Naive thymus-derived CD8-positive, alpha-beta T cell (primary cell): ENCODE measurements at regions not wholly inside any gene's neighbourhood (a gene's known extent, or its start where the extent isn't known, plus 50 kb on each side); places are given as distances from the start of the nearest gene placed in this dataset.

Experiments
- ATAC-seq, 2 donors: fragments of 150-1000 bp; cut with Tn5 transposase in 1 of 2; sonication (Bioruptor Pico), chemical (Tn5 transposase) in 1 of 2; 1 replicate in 1 of 2; 2 replicates in 1 of 2; pipeline ENCODE4 v1.10.0; 2021; ENCODE audit warnings: mild to moderate bottlenecking in 2 of 2, moderate library complexity in 2 of 2
- POLR2A ChIA-PET: fragments of 350-600 bp; sonication (Branson Sonifier 250); formaldehyde crosslinking; loops from one replicate; lab custom pipeline; 2021; ENCODE audit warnings: antibody characterized with exemption; lab: Charles Lee
- DNase-seq, 10 donors: peaks; one replicate each; pipeline versions ENCODE4 v3.0.0 to v3.0.0-alpha.2; 2020 to 2022
- H3K27ac Mint-ChIP-seq, 10 donors: one replicate each; pipeline ENCODE4 v1.8.0; 2020 to 2022; ENCODE audit warnings: mild to moderate bottlenecking in 10 of 10, mixed read lengths in 10 of 10, moderate library complexity in 4 of 10, inconsistent platforms in 1 of 10
- H3K27me3 Mint-ChIP-seq, 5 donors: one replicate each; pipeline ENCODE4 v1.8.0; 2021 to 2022; ENCODE audit warnings: mixed read lengths in 5 of 5
- H3K36me3 Mint-ChIP-seq, 3 donors: one replicate each; pipeline ENCODE4 v1.8.0; 2020 to 2022; ENCODE audit warnings: mixed read lengths in 3 of 3, mild to moderate bottlenecking in 2 of 3, inconsistent platforms in 1 of 3
- H3K4me1 Mint-ChIP-seq, 4 donors: one replicate each; pipeline ENCODE4 v1.8.0; 2021 to 2022; ENCODE audit warnings: mixed read lengths in 4 of 4
- H3K4me3 Mint-ChIP-seq, 10 donors: one replicate each; pipeline ENCODE4 v1.8.0; 2020 to 2022; ENCODE audit warnings: mild to moderate bottlenecking in 10 of 10, mixed read lengths in 10 of 10, moderate library complexity in 6 of 10, inconsistent platforms in 1 of 10
- H3K9me3 Mint-ChIP-seq, 9 donors: one replicate each; pipeline ENCODE4 v1.8.0; 2020 to 2022; ENCODE audit warnings: mixed read lengths in 9 of 9, mild to moderate bottlenecking in 3 of 9, inconsistent platforms in 1 of 9, moderate library complexity in 1 of 9

- ATAC-seq (no peak), DNase-seq (no peak)
- Mint-ChIP-seq H3K27ac (no peak overlapping the region), H3K9me3 (peaks cover 0 to 3% (median 0%) of the 10 kb centered on the region in 9 donors), H3K36me3 (no peaks in the 10 kb centered on the region), H3K4me1 (no peaks in the 10 kb centered on the region), H3K4me3 (no peak overlapping the region), H3K27me3 (peaks cover 2 to 40% (median 13%) of the 10 kb centered on the region in 5 donors)
- POLR2A ChIA-PET: no interaction called here
Measured at GRCh38 chr14:53896726-53897125, 59.9 kb downstream of the BMP4 start.

- Mint-ChIP-seq H3K36me3 (no peaks in the 10 kb centered on the region), H3K27me3 (peaks cover 2 to 37% (median 14%) of the 10 kb centered on the region in 5 donors), H3K4me1 (no peaks in the 10 kb centered on the region), H3K4me3 (no peak overlapping the region), H3K9me3 (peaks cover 0 to 2% (median 0%) of the 10 kb centered on the region in 9 donors), H3K27ac (no peak overlapping the region)
- POLR2A ChIA-PET: interaction anchor here (0.6 kb wide), 1 partner anchor 502 kb away, joined by 4 read pairs; the partner anchor contains the start of gene CDKN3
- DNase-seq (no peak), ATAC-seq (no peak)
Measured at GRCh38 chr14:53894456-53894855, 62.2 kb downstream of the BMP4 start.

- no peaks in the 10 kb centered on the region for H3K4me1 Mint-ChIP-seq
- H3K36me3 Mint-ChIP-seq: no peaks in the 10 kb centered on the region
- ATAC-seq (no peak), DNase-seq (no peak)
- no peak overlapping the region for H3K4me3 Mint-ChIP-seq
- peaks cover 0 to 4% (median 0%) of the 10 kb centered on the region in 9 donors for H3K9me3 Mint-ChIP-seq
- H3K27me3 Mint-ChIP-seq: peaks cover 2 to 38% (median 12%) of the 10 kb centered on the region in 5 donors
- POLR2A ChIA-PET: no interaction called here
- H3K27ac Mint-ChIP-seq: no peak overlapping the region
Measured at GRCh38 chr14:53893374-53893773, 63.3 kb downstream of the BMP4 start.

- Mint-ChIP-seq H3K4me1 (no peaks in the 10 kb centered on the region), H3K9me3 (peaks cover 0 to 14% (median 2%) of the 10 kb centered on the region in 9 donors), H3K4me3 (no peak overlapping the region), H3K36me3 (peaks cover 0 to 5% (median 0%) of the 10 kb centered on the region in 3 donors), H3K27me3 (peaks cover 2 to 31% (median 3%) of the 10 kb centered on the region in 5 donors), H3K27ac (no peak overlapping the region)
- no peak for ATAC-seq
- POLR2A ChIA-PET: no interaction called here
- DNase-seq: no peak
Measured at GRCh38 chr14:53890611-53891101, 66.0 kb downstream of the BMP4 start.

- H3K27me3 Mint-ChIP-seq: peaks cover 2 to 29% (median 3%) of the 10 kb centered on the region in 5 donors
- H3K4me1 Mint-ChIP-seq: no peaks in the 10 kb centered on the region
- no peak overlapping the region for H3K4me3 Mint-ChIP-seq
- ATAC-seq (no peak), DNase-seq (no peak)
- peaks cover 0 to 5% (median 0%) of the 10 kb centered on the region in 3 donors for H3K36me3 Mint-ChIP-seq
- POLR2A ChIA-PET: no interaction called here
- peaks cover 0 to 14% (median 2%) of the 10 kb centered on the region in 9 donors for H3K9me3 Mint-ChIP-seq
- H3K27ac Mint-ChIP-seq: no peak overlapping the region
Measured at GRCh38 chr14:53888535-53889386, 67.9 kb downstream of the BMP4 start.

- ATAC-seq (no peak), DNase-seq (no peak)
- Mint-ChIP-seq H3K9me3 (peaks cover 0 to 14% (median 2%) of the 10 kb centered on the region in 9 donors), H3K27me3 (peaks cover 2 to 26% (median 3%) of the 10 kb centered on the region in 5 donors), H3K36me3 (peaks cover 0 to 5% (median 0%) of the 10 kb centered on the region in 3 donors), H3K4me1 (no peaks in the 10 kb centered on the region), H3K4me3 (no peak overlapping the region), H3K27ac (no peak overlapping the region)
- POLR2A ChIA-PET: no interaction called here
Measured at GRCh38 chr14:53885136-53885640, 71.4 kb downstream of the BMP4 start.

- POLR2A ChIA-PET: no interaction called here
- Mint-ChIP-seq H3K9me3 (peaks cover 0 to 14% (median 2%) of the 10 kb centered on the region in 9 donors), H3K27me3 (peaks cover 2 to 20% (median 3%) of the 10 kb centered on the region in 5 donors), H3K36me3 (peaks cover 0 to 5% (median 0%) of the 10 kb centered on the region in 3 donors), H3K27ac (no peak overlapping the region), H3K4me1 (no peaks in the 10 kb centered on the region), H3K4me3 (no peak overlapping the region)
- DNase-seq: no peak
- ATAC-seq: no peak
Measured at GRCh38 chr14:53884601-53885000, 72.0 kb downstream of the BMP4 start.

GRCh38 chr14:53883739-53884138 is 72.9 kb downstream of the BMP4 start:
- Mint-ChIP-seq H3K4me1 (no peaks in the 10 kb centered on the region), H3K27ac (no peak overlapping the region), H3K27me3 (peaks cover 0 to 15% (median 2%) of the 10 kb centered on the region in 5 donors), H3K36me3 (peaks cover 0 to 5% (median 0%) of the 10 kb centered on the region in 3 donors), H3K4me3 (no peak overlapping the region), H3K9me3 (peaks cover 0 to 14% (median 2%) of the 10 kb centered on the region in 9 donors)
- ATAC-seq (no peak), DNase-seq (no peak)
- POLR2A ChIA-PET: no interaction called here

GRCh38 chr14:53882684-53883083 is 73.9 kb downstream of the BMP4 start:
- ATAC-seq (no peak), DNase-seq (no peak)
- POLR2A ChIA-PET: no interaction called here
- no peak overlapping the region for H3K27ac Mint-ChIP-seq
- H3K27me3 Mint-ChIP-seq: peaks cover under 1 to 18% (median 2%) of the 10 kb centered on the region in 5 donors
- H3K9me3 Mint-ChIP-seq: peaks cover 0 to 14% (median 2%) of the 10 kb centered on the region in 9 donors
- no peaks in the 10 kb centered on the region for H3K4me1 Mint-ChIP-seq
- H3K4me3 Mint-ChIP-seq: no peak overlapping the region
- peaks cover 0 to 5% (median 0%) of the 10 kb centered on the region in 3 donors for H3K36me3 Mint-ChIP-seq

GRCh38 chr14:53881921-53882320 is 74.7 kb downstream of the BMP4 start:
- DNase-seq (no peak), ATAC-seq (no peak)
- H3K9me3 Mint-ChIP-seq: peaks cover 0 to 14% (median 5%) of the 10 kb centered on the region in 9 donors
- POLR2A ChIA-PET: no interaction called here
- H3K4me3 Mint-ChIP-seq: no peak overlapping the region
- H3K27me3 Mint-ChIP-seq: peaks cover 2 to 21% (median 4%) of the 10 kb centered on the region in 5 donors
- H3K4me1 Mint-ChIP-seq: no peaks in the 10 kb centered on the region
- no peak overlapping the region for H3K27ac Mint-ChIP-seq
- H3K36me3 Mint-ChIP-seq: peaks cover 0 to 4% (median 0%) of the 10 kb centered on the region in 3 donors

- Mint-ChIP-seq H3K27ac (no peak overlapping the region), H3K9me3 (peaks cover 0 to 15% (median 5%) of the 10 kb centered on the region in 9 donors), H3K27me3 (peaks cover 3 to 21% (median 5%) of the 10 kb centered on the region in 5 donors), H3K4me3 (no peak overlapping the region), H3K4me1 (no peaks in the 10 kb centered on the region), H3K36me3 (no peaks in the 10 kb centered on the region)
- POLR2A ChIA-PET: no interaction called here
- DNase-seq (no peak), ATAC-seq (no peak)
Measured at GRCh38 chr14:53881161-53881871, 75.3 kb downstream of the BMP4 start.

GRCh38 chr14:53880761-53881160 is 75.9 kb downstream of the BMP4 start:
- H3K27ac Mint-ChIP-seq: no peak overlapping the region
- ATAC-seq (no peak), DNase-seq (no peak)
- POLR2A ChIA-PET: no interaction called here
- H3K9me3 Mint-ChIP-seq: peaks cover 0 to 15% (median 7%) of the 10 kb centered on the region in 9 donors
- no peaks in the 10 kb centered on the region for H3K4me1 Mint-ChIP-seq
- H3K27me3 Mint-ChIP-seq: peaks cover 3 to 18% (median 5%) of the 10 kb centered on the region in 5 donors
- no peak overlapping the region for H3K4me3 Mint-ChIP-seq
- H3K36me3 Mint-ChIP-seq: no peaks in the 10 kb centered on the region
